ENCODE measurements at regions not wholly inside any gene's neighbourhood (a gene's known extent, or its start where the extent isn't known, plus 50 kb on each side); places are given as distances from the start of the nearest gene placed in this dataset.
"Not testable (repeated sequence)": the region's sequence is repeated elsewhere in the genome, so short reads cannot be mapped to it uniquely, and the experiment has no call there.

GRCh38 chrX:140633105-140633504, 76.5 kb upstream of the LINC00632 start:
- H3K9me3 ChIP-seq (ENCODE audit: control insufficient read depth in 4 of 4, low read length in 3 of 4); H3K27me3 ChIP-seq (ENCODE audit: control insufficient read depth in 4 of 4, insufficient read depth in 4 of 4, low read length in 3 of 4); DNase-seq (ENCODE audit: low spot score); H3K4me3 ChIP-seq (ENCODE audit: low read depth in 1 of 3, low read length in 3 of 3); H3K9ac ChIP-seq (ENCODE audit: low read depth in 1 of 2, low read length in 2 of 2); H3K36me3 ChIP-seq (ENCODE audit: control insufficient read depth in 4 of 4, insufficient read depth in 3 of 4, low read depth in 1 of 4, low read length in 3 of 4); H3K27ac ChIP-seq (ENCODE audit: low read depth in 1 of 2, low read length in 2 of 2); H3K4me1 ChIP-seq (ENCODE audit: control insufficient read depth in 4 of 4, insufficient read depth in 4 of 4, low read length in 3 of 4): not testable (repeated sequence)
- 86% methylated on average over 10 of the region's 10 CpGs for whole genome bisulfite sequencing

DNA sequence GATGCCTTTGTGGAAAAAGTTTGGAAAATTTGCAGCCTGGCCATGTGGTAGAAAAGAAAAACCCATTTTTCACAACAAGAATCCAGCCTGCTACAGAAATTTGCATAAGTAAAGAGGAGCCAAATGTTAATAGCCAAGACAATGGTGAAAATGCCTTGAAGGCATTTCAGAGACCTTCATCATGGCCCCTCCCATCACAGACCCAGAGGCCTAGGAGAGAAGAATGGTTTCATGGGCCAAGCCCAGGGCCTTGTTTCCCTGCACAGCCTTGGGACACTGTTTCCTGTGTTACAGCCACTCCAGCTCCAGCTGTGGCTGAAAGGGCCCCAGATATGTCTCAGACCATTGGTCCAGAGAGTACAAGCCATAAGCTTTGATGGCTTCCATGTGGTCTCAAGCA, 101.4 kb upstream of the LINC00632 start:
- Histone ChIP-seq H3K36me3 (ENCODE audit: control insufficient read depth in 4 of 4, insufficient read depth in 3 of 4, low read depth in 1 of 4, low read length in 3 of 4) (no peaks in the 10 kb centered on the region), H3K27ac (ENCODE audit: low read depth in 1 of 2, low read length in 2 of 2) (no peak overlapping the region), H3K9me3 (ENCODE audit: control insufficient read depth in 4 of 4, low read length in 3 of 4) (no peaks in the 10 kb centered on the region), H3K9ac (ENCODE audit: low read depth in 1 of 2, low read length in 2 of 2) (no peak overlapping the region), H3K4me3 (ENCODE audit: low read depth in 1 of 3, low read length in 3 of 3) (no peak overlapping the region), H3K4me1 (ENCODE audit: control insufficient read depth in 4 of 4, insufficient read depth in 4 of 4, low read length in 3 of 4) (no peaks in the 10 kb centered on the region), H3K27me3 (ENCODE audit: control insufficient read depth in 4 of 4, insufficient read depth in 4 of 4, low read length in 3 of 4) (peaks cover 0 to 3% (median 0%) of the 10 kb centered on the region in 4 donors)
- TF ChIP-seq FOXA1 (IDR thresholded peaks at IDR 0.05): no peak
- TF ChIP-seq, protein P1, sequence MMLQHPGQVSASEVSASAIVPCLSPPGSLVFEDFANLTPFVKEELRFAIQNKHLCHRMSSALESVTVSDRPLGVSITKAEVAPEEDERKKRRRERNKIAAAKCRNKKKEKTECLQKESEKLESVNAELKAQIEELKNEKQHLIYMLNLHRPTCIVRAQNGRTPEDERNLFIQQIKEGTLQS (IDR thresholded peaks at IDR 0.05): no peak
- TF ChIP-seq MAX (IDR thresholded peaks at IDR 0.05): no peak
- TF ChIP-seq, protein P2, sequence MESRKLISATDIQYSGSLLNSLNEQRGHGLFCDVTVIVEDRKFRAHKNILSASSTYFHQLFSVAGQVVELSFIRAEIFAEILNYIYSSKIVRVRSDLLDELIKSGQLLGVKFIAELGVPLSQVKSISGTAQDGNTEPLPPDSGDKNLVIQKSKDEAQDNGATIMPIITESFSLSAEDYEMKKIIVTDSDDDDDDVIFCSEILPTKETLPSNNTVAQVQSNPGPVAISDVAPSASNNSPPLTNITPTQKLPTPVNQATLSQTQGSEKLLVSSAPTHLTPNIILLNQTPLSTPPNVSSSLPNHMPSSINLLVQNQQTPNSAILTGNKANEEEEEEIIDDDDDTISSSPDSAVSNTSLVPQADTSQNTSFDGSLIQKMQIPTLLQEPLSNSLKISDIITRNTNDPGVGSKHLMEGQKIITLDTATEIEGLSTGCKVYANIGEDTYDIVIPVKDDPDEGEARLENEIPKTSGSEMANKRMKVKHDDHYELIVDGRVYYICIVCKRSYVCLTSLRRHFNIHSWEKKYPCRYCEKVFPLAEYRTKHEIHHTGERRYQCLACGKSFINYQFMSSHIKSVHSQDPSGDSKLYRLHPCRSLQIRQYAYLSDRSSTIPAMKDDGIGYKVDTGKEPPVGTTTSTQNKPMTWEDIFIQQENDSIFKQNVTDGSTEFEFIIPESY (IDR thresholded peaks at IDR 0.05): no peak
- TF ChIP-seq NR2F2 (IDR thresholded peaks at IDR 0.05): no peak
- no peak for TF ChIP-seq RXRA (IDR thresholded peaks at IDR 0.05)
- TF ChIP-seq SP1 (IDR thresholded peaks at IDR 0.05): no peak
- no peak for TF ChIP-seq RAD21 (IDR thresholded peaks at IDR 0.05)
- TF ChIP-seq, protein P3, sequence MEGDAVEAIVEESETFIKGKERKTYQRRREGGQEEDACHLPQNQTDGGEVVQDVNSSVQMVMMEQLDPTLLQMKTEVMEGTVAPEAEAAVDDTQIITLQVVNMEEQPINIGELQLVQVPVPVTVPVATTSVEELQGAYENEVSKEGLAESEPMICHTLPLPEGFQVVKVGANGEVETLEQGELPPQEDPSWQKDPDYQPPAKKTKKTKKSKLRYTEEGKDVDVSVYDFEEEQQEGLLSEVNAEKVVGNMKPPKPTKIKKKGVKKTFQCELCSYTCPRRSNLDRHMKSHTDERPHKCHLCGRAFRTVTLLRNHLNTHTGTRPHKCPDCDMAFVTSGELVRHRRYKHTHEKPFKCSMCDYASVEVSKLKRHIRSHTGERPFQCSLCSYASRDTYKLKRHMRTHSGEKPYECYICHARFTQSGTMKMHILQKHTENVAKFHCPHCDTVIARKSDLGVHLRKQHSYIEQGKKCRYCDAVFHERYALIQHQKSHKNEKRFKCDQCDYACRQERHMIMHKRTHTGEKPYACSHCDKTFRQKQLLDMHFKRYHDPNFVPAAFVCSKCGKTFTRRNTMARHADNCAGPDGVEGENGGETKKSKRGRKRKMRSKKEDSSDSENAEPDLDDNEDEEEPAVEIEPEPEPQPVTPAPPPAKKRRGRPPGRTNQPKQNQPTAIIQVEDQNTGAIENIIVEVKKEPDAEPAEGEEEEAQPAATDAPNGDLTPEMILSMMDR (IDR thresholded peaks at IDR 0.05; ENCODE audit: low read depth, low read length, missing input control): no peak
- no peak for TF ChIP-seq TAF1 (conservative IDR thresholded peaks at IDR 0.05)
- no peak for DNase-seq (ENCODE audit: low spot score)

- Histone ChIP-seq H3K4me1 (ENCODE audit: control insufficient read depth in 4 of 4, insufficient read depth in 4 of 4, low read length in 3 of 4) (no peaks in the 10 kb centered on the region), H3K27ac (ENCODE audit: low read depth in 1 of 2, low read length in 2 of 2) (no peak overlapping the region), H3K9ac (ENCODE audit: low read depth in 1 of 2, low read length in 2 of 2) (no peak overlapping the region), H3K27me3 (ENCODE audit: control insufficient read depth in 4 of 4, insufficient read depth in 4 of 4, low read length in 3 of 4) (peaks cover 0 to 3% (median 0%) of the 10 kb centered on the region in 4 donors), H3K9me3 (ENCODE audit: control insufficient read depth in 4 of 4, low read length in 3 of 4) (no peaks in the 10 kb centered on the region), H3K4me3 (ENCODE audit: low read depth in 1 of 3, low read length in 3 of 3) (no peak overlapping the region), H3K36me3 (ENCODE audit: control insufficient read depth in 4 of 4, insufficient read depth in 3 of 4, low read depth in 1 of 4, low read length in 3 of 4) (no peaks in the 10 kb centered on the region)
- WGBS: 69% methylated on average over 3 of the region's 3 CpGs
- DNase-seq (ENCODE audit: low spot score): no peak
- TF ChIP-seq FOXA2 (IDR thresholded peaks at IDR 0.05) (no peak), NR2F2 (IDR thresholded peaks at IDR 0.05) (no peak), HNF4A (conservative IDR thresholded peaks at IDR 0.05) (no peak), RAD21 (IDR thresholded peaks at IDR 0.05) (no peak), TAF1 (conservative IDR thresholded peaks at IDR 0.05) (no peak), EGR1 (IDR thresholded peaks at IDR 0.05; ENCODE audit: low read depth in 2 of 2) (no peak), REST (IDR thresholded peaks at IDR 0.05) (no peak)
- TF ChIP-seq, protein P2 (IDR thresholded peaks at IDR 0.05): no peak
- TF ChIP-seq, protein P3 (IDR thresholded peaks at IDR 0.05; ENCODE audit: low read depth, low read length, missing input control): no peak
- TF ChIP-seq, protein P1 (IDR thresholded peaks at IDR 0.05): no peak
Observed at GRCh38 chrX:140602140-140602539, 97.3 kb upstream of the SOX3 start.
